Coronary artery (tissue), 2 donors: ENCODE measurements at regions not wholly inside any gene's neighbourhood (a gene's known extent, or its start where the extent isn't known, plus 50 kb on each side); places are given as distances from the start of the nearest gene placed in this dataset.

ENCODE experiments used
- DNase-seq: peaks from one replicate; pipeline ENCODE4 v3.0.0-alpha.2; 2017; ENCODE audit warnings: low spot score
- H3K27ac ChIP-seq, 2 donors: fragments of 200-600 bp; sonication (generic); one replicate each; pipeline ENCODE4 v1.5.1; 2016 to 2019
- H3K4me3 ChIP-seq: fragments of 200-600 bp; sonication (generic); 2 replicates; pipeline ENCODE4 v1.5.1; 2016; ENCODE audit warnings: mild to moderate bottlenecking, moderate library complexity
- CTCF ChIP-seq: fragments of 200-600 bp; sonication (generic); IDR thresholded peaks from one replicate; pipeline ENCODE4 v1.5.1; 2019; ENCODE audit warnings: antibody characterized with exemption

GRCh38 chr11:11220786-11221185, 132.3 kb downstream of the CSNK2A3 start:
- no peak overlapping the region for H3K4me3 ChIP-seq
- DNase-seq, result no peak
- H3K27ac ChIP-seq, result no peak overlapping the region
- TF ChIP-seq CTCF, result no peak

GRCh38 chr11:11218629-11218986, 134.4 kb downstream of the CSNK2A3 start:
- no peak overlapping the region for H3K4me3 ChIP-seq
- TF ChIP-seq CTCF, result no peak
- no peak overlapping the region for H3K27ac ChIP-seq
- no peak for DNase-seq

GRCh38 chr11:11217929-11218628, 135.0 kb downstream of the CSNK2A3 start:
- Histone ChIP-seq H3K4me3 (no peak overlapping the region), H3K27ac (no peak overlapping the region)
- no peak for DNase-seq
- TF ChIP-seq CTCF, result no peak

GRCh38 chr11:11217289-11217928, 135.6 kb downstream of the CSNK2A3 start:
- no peak for DNase-seq
- TF ChIP-seq CTCF, result no peak
- no peak overlapping the region for H3K4me3 ChIP-seq
- H3K27ac ChIP-seq, result no peak overlapping the region

- no peak for DNase-seq
- TF ChIP-seq CTCF, result no peak
- Histone ChIP-seq H3K27ac (no peak overlapping the region), H3K4me3 (no peak overlapping the region)
Measured at GRCh38 chr11:11215944-11216343, 137.1 kb downstream of the CSNK2A3 start.

GRCh38 chr11:11215058-11215815, 137.8 kb downstream of the CSNK2A3 start:
- H3K27ac ChIP-seq, result no peak overlapping the region
- TF ChIP-seq CTCF, result no peak
- H3K4me3 ChIP-seq, result no peak overlapping the region
- no peak for DNase-seq
